Frontal cortex (tissue), 3 donors: ENCODE measurements at regions not wholly inside any gene's neighbourhood (a gene's known extent, or its start where the extent isn't known, plus 50 kb on each side); places are given as distances from the start of the nearest gene placed in this dataset.
"Not testable (repeated sequence)": the region's sequence is repeated elsewhere in the genome, so short reads cannot be mapped to it uniquely, and the experiment has no call there.

Experiments
- DNase-seq, 2 donors: peaks; one replicate each; pipeline ENCODE4 v3.0.0; 2012; ENCODE audit warnings: low spot score in 2 of 2
- FAIRE-seq: peaks from 2 replicates; lab custom pipeline; 2012; peaks lifted over from hg19 to GRCh38; lab: Jason Lieb, UNC
- donor health status: control.
- donor health status: control.
- donor health status: control.

DNA sequence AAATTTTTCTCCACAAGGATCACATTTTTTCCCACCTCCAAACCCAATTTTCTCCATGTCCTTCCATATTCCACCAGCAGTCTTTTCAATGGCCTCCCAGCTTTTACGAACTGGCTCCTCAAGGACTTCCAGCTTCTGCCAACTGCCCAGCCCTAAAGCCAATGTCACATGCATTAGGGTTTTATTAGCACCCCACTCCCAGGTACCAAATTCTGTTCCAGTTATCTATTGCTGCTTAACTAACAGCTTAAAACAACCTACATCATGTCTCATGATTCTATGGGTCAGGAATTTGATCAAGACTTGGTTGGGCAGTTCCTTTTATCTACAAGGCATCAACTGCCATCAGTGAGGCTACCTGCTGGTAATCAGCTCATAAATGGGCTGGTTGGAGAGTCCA lies 151.3 kb downstream of the SPTSSA start:
- no peak for FAIRE-seq

GRCh38 chr14:34303811-34304210 lies 158.2 kb downstream of the SPTSSA start:
- FAIRE-seq (no peak), DNase-seq (no peak)

More for the DNA sequence above, 151.3 kb downstream of the SPTSSA start:
- no peak for DNase-seq

DNA sequence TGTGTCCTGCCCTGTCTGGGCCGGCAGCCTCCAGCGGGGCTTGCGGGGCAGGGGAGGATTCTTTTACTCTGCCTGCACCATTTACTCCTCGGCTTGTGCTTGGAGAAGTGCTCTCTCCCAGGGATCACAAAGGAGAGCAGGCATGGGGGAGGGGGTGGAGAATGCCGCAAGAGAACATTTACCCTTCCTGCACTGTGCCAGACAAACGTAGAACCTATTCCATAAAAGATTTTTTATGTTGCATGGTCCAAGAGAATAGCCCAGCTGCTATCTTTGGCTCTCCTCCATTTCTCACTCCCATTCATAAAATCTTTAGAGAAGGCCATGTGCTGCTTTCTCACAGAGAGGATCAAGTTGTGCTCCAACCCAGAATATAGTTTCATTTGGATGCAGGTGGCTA lies 159.4 kb downstream of the SPTSSA start:
- no peak for FAIRE-seq
- peak in 1 of 2 donors; percentile 33 for DNase-seq

DNA sequence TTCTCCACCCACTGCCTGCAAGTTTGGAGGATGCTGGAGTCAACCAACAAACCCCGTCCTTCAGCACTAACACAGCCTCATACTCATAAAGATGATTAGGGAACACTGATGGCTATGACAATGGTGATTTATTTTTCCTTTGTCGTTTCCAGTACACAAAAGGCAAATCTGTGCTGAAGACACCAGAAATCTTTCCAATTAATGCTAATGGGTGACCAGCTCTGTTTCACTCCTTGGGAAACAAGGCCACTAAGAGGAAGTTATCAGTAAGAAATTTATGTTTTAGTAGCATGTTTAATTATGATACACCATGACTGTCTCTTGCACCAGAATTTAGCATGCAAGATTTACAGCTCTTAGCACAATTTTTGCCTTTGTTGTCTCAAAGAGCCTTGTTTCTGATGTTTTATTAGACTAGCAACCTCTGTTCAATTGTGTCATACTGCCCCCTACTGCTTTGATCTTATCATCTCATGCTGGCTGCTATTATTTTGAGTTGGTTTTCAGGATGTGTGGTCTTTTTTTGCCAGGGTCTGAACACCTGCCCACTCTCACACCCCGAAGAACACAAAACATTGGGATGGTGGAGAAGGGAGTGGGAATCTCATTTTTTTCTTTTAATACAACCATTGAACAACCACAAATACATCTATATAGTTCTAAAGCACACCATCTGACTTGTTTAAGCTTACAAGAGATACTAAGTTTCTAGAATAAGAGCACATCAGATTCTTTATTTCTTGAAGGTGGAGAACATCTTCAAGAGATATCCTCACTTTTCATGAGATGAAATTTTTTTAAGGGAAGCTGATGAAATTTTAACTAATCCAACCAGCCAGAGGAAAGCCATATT lies 160.9 kb downstream of the SPTSSA start:
- DNase-seq = peak; percentile 49 to 61
- FAIRE-seq = peak; percentile 49

DNA sequence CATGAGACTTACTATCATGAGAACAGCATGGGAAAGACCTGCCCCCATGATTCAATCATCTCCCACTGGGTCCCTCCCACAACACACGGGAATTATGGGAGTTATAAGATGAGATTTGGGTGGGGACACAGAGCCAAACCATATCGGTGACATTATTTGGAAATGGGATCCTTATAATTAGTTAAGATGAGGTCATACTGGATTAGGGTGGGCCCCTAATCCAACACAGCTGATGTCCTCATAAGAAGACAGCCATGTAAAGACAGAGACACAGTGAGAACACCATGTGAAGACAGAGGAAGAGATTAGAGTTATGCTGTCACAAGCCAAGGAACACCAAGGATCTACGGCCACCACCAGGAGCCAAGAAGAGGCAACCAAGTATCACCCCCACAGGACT lies 161.7 kb downstream of the SPTSSA start:
- no peak for DNase-seq
- no peak for FAIRE-seq

- FAIRE-seq = no peak
- DNase-seq = no peak
Measured at GRCh38 chr14:34299360-34299759, 162.7 kb downstream of the SPTSSA start.

- DNase-seq (no peak), FAIRE-seq (no peak)
Measured at GRCh38 chr14:34297786-34298520, 164.1 kb downstream of the SPTSSA start.

DNA sequence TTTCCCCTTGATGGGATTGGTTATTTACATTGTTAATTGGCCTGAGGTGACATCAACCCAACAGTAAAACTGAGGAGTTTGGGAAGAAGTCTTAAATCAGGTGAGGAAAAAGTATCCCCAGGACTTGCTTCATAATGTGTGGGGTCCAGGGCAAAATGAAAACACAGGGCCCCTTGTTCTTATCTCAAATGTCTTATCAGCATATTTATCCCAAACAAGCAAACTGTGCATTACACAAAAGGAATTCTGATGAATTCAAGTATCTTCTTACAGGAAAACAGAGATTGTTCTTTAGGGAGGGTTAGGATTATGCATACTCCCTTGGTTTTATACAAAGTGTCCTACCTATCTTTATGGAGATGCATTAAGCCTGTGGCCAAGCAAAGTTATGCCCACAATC lies 178.4 kb downstream of the SPTSSA start:
- FAIRE-seq = no peak
- no peak for DNase-seq

DNA sequence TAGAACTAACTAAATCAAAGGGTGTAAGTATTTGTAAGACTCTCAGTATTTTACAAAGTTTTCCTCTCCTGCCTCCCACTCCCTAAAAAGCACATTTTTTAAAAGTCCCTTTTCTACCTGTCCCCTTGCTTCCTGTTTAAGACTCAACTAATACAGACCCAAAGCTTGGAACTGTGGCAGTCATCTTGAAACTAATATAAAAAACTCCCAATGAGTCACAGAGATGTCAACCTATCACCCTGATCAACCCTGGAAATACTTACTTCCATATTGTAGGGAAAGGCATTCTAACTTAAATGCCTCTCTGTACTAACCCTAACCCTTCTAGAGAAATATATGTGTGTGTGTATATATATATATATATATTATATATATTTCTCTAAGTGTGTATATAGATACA lies 184.8 kb downstream of the SPTSSA start:
- DNase-seq = no peak
- FAIRE-seq = no peak

GRCh38 chr14:34275530-34275929 lies 186.5 kb downstream of the SPTSSA start:
- FAIRE-seq (no peak), DNase-seq (no peak)

DNA sequence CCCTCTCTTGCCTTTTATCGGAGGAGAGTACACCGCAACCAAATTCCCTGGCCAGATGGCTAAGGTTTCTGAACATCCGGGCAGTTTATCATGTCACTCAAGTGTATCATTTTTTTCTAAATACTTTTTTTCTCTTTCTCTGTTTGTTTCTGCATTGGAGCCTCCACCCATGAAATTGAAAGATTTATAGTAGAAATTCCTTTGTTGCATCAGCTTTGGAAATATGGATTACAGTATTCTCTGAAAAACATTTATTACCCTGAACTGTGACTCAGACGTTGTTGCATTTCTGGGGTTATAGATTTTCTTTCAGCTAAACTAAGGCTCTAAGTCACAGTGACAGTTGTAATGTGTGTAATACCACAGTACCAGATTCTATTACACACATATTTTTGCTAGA lies 187.0 kb downstream of the SPTSSA start:
- FAIRE-seq (no peak), DNase-seq (no peak)

- not testable (repeated sequence) for FAIRE-seq, DNase-seq
Measured at GRCh38 chr14:34273716-34274115, 188.3 kb downstream of the SPTSSA start.

GRCh38 chr14:34270361-34270760 lies 191.7 kb downstream of the SPTSSA start:
- no peak for FAIRE-seq
- no peak for DNase-seq

DNA sequence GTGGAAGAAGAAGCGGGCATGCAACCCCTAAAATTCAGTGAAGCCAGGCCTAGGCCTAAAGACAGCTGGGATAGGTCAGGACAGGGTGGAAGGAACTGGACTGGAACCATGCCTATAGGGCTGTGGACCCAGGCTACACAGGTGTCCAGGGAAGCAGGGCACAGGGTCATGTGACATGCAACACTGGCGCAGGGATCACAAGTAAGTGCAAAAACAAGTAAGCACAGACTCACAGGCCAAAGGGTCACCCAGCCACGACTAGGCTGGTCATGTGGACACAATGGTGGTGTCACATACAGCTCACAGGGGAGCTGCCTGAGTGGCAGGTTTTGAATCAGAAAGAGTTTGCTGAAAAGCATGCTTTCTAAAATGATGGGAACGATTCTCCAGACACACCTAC lies 195.7 kb downstream of the SPTSSA start:
- no peak for DNase-seq
- FAIRE-seq = no peak

- FAIRE-seq (no peak), DNase-seq (no peak)
Measured at GRCh38 chr14:34262127-34262910, 199.7 kb downstream of the SPTSSA start.

DNA sequence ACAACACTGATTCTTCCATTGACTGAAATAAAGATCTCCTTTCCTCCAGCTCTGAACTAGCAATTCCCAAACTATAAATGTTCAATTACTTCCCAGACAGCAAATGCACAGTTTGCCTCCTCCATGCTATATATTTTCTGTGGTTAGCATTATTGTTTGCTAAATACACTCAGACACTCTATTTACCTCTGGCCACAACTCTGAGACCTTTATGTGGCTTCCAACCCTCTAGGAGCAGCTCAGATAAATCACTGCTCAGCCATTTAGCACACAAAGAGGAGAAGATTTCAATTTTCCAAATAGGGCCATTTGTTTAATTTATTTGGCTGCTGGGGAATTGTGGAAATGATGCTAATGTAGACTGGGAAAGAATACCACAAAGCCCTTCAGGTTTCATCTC lies 202.0 kb downstream of the SPTSSA start:
- DNase-seq (no peak), FAIRE-seq (no peak)

DNA sequence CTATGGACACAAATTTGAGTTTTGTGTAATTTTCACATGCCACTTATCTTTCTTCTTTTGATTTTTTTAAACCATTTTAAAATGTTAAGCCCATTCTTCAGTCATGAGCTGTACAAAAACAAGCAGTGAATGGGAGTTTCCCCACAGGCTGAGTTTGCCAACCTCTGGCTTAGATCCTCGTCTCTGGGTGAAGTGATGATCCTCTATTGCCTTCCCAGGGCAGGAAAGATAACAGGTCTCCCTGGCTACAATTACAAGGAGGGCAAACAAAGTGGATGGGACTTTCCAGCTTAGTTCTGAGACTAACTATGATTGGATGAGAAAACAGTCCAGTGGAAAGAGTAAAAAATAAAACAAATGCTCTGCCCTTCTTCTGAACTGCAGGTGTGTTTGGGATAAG lies 203.7 kb downstream of the SPTSSA start:
- no peak for DNase-seq
- FAIRE-seq = no peak

DNA sequence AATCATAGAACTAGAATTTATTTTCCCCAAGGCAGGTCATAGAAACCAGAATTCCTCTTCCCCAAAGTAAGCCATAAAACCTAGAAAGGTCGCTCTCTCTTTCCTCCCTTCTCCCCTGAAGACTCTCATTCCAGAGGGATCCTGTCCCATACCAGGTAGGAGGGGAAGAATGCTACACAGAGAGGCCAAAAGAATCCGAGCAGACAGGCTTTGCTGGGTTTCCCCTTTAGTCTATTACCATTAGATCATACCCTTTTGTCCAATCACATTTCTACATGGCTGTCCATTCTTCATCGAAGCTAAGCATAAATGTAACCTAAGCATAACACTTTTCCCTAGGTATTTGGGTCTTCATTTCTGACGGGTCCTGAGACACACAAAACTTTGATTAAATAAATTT lies 204.5 kb downstream of the SPTSSA start:
- no peak for FAIRE-seq
- no peak for DNase-seq

GRCh38 chr14:34256223-34256622 lies 205.8 kb downstream of the SPTSSA start:
- FAIRE-seq = no peak
- DNase-seq = no peak

- no peak for DNase-seq
- no peak for FAIRE-seq
Measured at GRCh38 chr14:34254571-34254970, 207.5 kb downstream of the SPTSSA start.

DNA sequence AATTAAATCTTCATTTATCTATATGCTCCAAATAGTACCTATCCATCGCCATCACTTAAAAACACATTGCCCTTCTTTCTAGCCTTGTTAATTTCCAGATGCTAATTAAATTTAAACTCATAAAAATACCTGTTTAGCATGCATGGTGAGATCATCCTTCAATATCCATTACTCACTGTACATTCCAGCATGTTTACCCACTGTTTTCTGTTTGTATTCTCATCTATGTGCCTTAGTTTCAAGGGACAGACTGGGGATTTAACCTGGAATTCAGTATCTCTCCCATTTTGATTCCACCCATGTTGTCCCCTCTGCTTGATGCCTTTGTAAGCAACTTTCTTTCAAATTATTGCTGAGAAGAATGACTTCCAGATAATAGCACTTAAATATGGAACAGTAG lies 208.0 kb downstream of the SPTSSA start:
- DNase-seq = no peak
- FAIRE-seq = no peak
